ENCODE measurements at regions not wholly inside any gene's neighbourhood (a gene's known extent, or its start where the extent isn't known, plus 50 kb on each side); places are given as distances from the start of the nearest gene placed in this dataset.

- no peak overlapping the region for H2BK12ac ChIP-seq (ENCODE audit: low read depth, low read length)
- H3K14ac ChIP-seq (ENCODE audit: insufficient read length), result no peak overlapping the region
- H3K23ac ChIP-seq (ENCODE audit: insufficient read length), result no peak overlapping the region
- no peak overlapping the region for H2BK5ac ChIP-seq (ENCODE audit: low read depth, low read length)
- no peak overlapping the region for H3K9ac ChIP-seq (replicated peaks in 1 of 4; ENCODE audit: extremely low read depth in 1 of 4, low read depth in 3 of 4, low read length in 3 of 4)
- no peak overlapping the region for H2BK120ac ChIP-seq (replicated peaks; ENCODE audit: low read depth, low read length)
- no peak overlapping the region for H3K4ac ChIP-seq (replicated peaks; ENCODE audit: insufficient read length, low read depth, low read length)
- CTCF ChIA-PET (ENCODE audit: partially characterized antibody), result interaction anchor here (0.6 to 2.0 kb wide), 6 partner anchors 12 to 175 kb away, joined by 3 to 9 read pairs (median 5); no protein-coding TSS in a partner anchor
- H3K4me2 ChIP-seq (ENCODE audit: insufficient read depth in 1 of 2, low read depth in 2 of 2, low read length in 2 of 2), result no peak overlapping the region
- POLR2A ChIA-PET (ENCODE audit: partially characterized antibody), result interaction anchor here (1.2 kb wide), 1 partner anchor 102 kb away, joined by 3 read pairs; no protein-coding TSS in a partner anchor
- FAIRE-seq (no peak), DNase-seq (ENCODE audit: low read depth in 1 of 2, low spot score in 2 of 2) (no peak)
- H4K8ac ChIP-seq (ENCODE audit: extremely low read depth, insufficient read depth, low read length), result no peak overlapping the region
- H3K9me3 ChIP-seq (ENCODE audit: insufficient read depth in 2 of 2, low read depth in 1 of 2, low read length in 1 of 2), result no peaks in the 10 kb centered on the region
- no peak overlapping the region for H3K56ac ChIP-seq (replicated peaks; ENCODE audit: insufficient read length, low read depth, low read length)
- no peak overlapping the region for H3K18ac ChIP-seq (ENCODE audit: extremely low read depth, low read length)
- no peak overlapping the region for H4K5ac ChIP-seq (ENCODE audit: insufficient read length, low read depth, low read length)
- no peaks in the 10 kb centered on the region for H3K79me2 ChIP-seq (ENCODE audit: control insufficient read depth in 1 of 2, insufficient read depth in 2 of 2, low read length in 2 of 2)
- H2BK15ac ChIP-seq (ENCODE audit: low read length), result no peak overlapping the region
- no peak overlapping the region for H4K91ac ChIP-seq (replicated peaks; ENCODE audit: insufficient read length, low read length)
- TF ChIP-seq RFX5 (IDR thresholded peaks at IDR 0.05; ENCODE audit: borderline replicate concordance, low read depth, low read length) (no peak), SP4 (IDR thresholded peaks at IDR 0.05; ENCODE audit: low read length) (no peak), NRF1 (IDR thresholded peaks at IDR 0.05; ENCODE audit: low read depth, low read length) (no peak), PHF8 (conservative IDR thresholded peaks at IDR 0.05; ENCODE audit: low read depth, low read length) (no peak), SRF (IDR thresholded peaks at IDR 0.05; ENCODE audit: low read depth, low read length) (no peak), BRCA1 (IDR thresholded peaks at IDR 0.05; ENCODE audit: low read depth, low read length) (no peak), EP300 (IDR thresholded peaks at IDR 0.05; ENCODE audit: borderline replicate concordance in 1 of 2, low read depth in 2 of 2, low read length in 2 of 2) (no peak), MAX (IDR thresholded peaks at IDR 0.05) (no peak)
- H3K27me3 ChIP-seq (replicated peaks in 1 of 4; ENCODE audit: control insufficient read depth in 3 of 4, extremely low read depth in 1 of 4, insufficient read depth in 3 of 4, low read length in 3 of 4), result no peaks in the 10 kb centered on the region
- no peak overlapping the region for H3K4me3 ChIP-seq (ENCODE audit: extremely low read depth in 1 of 4, insufficient read depth in 2 of 4, low read depth in 3 of 4, low read length in 4 of 4)
- no peaks in the 10 kb centered on the region for H3K4me1 ChIP-seq (replicated peaks in 1 of 4; ENCODE audit: control insufficient read depth in 3 of 4, insufficient read depth in 4 of 4, low read length in 3 of 4)
- H3K36me3 ChIP-seq (ENCODE audit: control insufficient read depth in 2 of 4, insufficient read depth in 4 of 4, low read length in 3 of 4), result no peaks in the 10 kb centered on the region
- no peaks in the 10 kb centered on the region for H3K79me1 ChIP-seq (ENCODE audit: low read depth, low read length)
- no peak overlapping the region for H3K27ac ChIP-seq (ENCODE audit: low read depth, low read length)
- H4K20me1 ChIP-seq (replicated peaks in 1 of 2; ENCODE audit: control insufficient read depth in 1 of 2, insufficient read depth in 2 of 2, low read length in 2 of 2), result no peaks in the 10 kb centered on the region
- H2AK5ac ChIP-seq (ENCODE audit: low read depth, low read length), result no peak overlapping the region
- no peak overlapping the region for H2BK20ac ChIP-seq (ENCODE audit: low read length)
- H3K23me2 ChIP-seq (ENCODE audit: low read depth, low read length), result no peaks in the 10 kb centered on the region
- WGBS, 2 experiments (ENCODE audit: extremely low coverage in 1 of 2, insufficient coverage in 1 of 2, insufficient read length in 1 of 2, insufficient replicate concordance in 2 of 2, low coverage in 1 of 2, low lambda C conversion rate in 2 of 2, missing lambda C conversion rate in 1 of 2), result 95% methylated on average over 6 of the region's 6 CpGs; no CpG with 5 or more reads in 1 of the 2 experiments
- H2AFZ ChIP-seq (ENCODE audit: low read length), result no peak overlapping the region
Observed at GRCh38 chr9:91017245-91017644, 215.6 kb downstream of the SYK start.
